Activated T-cell treated with anti-CD3 and anti-CD28 coated beads for 48 hours (primary cell): ENCODE measurements at regions not wholly inside any gene's neighbourhood (a gene's known extent, or its start where the extent isn't known, plus 50 kb on each side); places are given as distances from the start of the nearest gene placed in this dataset.

Experiments used
- DNase-seq: peaks from one replicate; pipeline ENCODE4 v3.0.0-alpha.2; 2020; ENCODE audit warnings: low read depth

DNA sequence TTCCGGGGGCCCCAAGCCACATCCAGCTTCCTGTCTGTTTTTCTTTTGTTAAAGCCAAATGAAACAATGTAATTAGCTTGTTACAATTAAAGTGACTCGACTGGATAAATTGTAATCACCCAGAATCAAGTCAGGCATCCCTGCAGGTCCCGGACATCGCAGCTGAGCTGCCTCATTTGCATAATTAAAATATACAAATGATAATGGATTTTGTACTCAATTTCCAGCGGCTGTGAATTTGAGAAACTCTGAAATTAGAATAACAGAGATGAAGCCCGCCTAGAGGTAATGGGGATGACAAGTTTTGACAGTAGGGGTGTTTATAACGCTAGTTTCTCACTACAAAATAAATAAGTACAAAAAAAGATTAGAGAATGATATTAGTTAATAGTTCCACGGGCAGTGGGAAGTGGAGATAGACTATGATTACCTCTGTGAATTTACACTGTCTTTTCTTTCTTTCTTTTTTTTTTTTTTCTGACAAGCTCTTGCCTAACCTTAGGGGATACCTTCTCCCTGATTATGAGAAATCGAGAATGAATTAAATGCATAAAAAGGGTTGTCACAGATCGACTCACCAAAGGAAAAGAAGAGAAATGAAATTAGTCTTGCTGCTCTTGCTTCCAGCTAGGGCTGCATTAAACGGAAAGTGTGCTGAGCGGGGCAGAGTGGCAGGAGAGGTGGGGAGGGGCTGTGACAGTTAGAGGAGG lies 82.6 kb upstream of the SKOR2 start:
- no peak for DNase-seq

GRCh38 chr18:47331641-47332040 lies 80.2 kb upstream of the SKOR2 start:
- DNase-seq, result no peak

- DNase-seq, result no peak
Measured at GRCh38 chr18:47331026-47331425, 79.6 kb upstream of the SKOR2 start.

DNA sequence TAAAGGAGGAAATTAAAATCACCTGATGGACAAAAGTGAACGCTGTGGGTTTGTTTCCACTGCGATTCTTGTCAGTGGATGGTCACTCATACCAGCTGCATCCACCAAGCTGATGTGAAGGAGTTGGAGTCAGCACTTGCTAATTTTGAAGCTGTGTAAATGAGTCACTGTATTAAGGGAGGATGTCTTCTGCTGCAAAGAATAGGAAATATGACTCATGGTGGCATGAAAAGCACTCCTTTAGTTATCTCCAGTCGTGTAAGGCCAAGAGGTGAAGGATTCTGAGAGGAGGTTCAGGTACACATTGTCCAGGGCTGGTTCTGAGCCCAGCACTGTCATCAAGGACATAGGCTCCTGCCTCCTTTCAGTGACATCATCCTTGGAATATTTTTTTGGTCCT lies 71.7 kb upstream of the SKOR2 start:
- DNase-seq, result no peak

DNA sequence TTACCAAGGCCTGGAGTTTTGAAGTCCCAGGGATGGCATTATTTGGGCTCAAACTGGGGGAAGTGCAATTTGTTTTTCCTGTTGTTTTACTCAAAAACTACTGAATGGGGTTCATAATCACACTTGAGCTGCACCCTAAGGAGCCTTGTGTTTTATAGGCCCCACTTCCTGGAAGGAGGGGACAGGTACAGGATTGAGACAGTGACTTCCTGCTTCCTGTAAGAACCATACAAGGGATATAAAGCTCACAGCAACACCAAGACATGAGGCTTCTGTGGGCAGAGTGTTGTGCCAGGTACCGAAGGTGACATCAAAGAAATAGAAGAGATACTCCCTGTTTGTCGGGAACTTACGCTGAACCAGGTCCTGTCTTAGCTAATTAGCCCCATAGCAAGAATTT lies 70.4 kb upstream of the SKOR2 start:
- no peak for DNase-seq

- DNase-seq, result no peak
Measured at GRCh38 chr18:47317824-47318508, 66.5 kb upstream of the SKOR2 start.

DNA sequence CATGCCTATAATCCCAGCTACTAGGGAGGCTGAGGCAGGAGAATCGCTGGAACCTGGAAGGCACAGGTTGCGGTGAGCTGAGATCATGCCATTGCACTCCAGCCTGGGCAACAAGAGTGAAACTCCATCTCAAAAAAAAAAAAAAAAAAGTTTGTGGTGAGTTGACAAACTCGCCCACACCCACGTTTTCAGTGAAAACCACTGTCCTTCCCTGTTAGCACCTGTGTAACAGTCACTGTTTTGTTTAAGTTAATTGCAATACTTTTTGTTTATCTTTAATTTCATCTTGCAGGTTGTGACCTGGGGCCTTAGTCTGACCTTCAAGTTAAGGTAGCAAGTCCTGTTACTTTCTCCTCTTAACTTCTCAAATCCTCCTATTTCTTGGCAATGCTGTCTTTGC lies 65.5 kb upstream of the SKOR2 start:
- no peak for DNase-seq

- DNase-seq, result no peak
Measured at GRCh38 chr18:47313901-47314300, 62.4 kb upstream of the SKOR2 start.

DNA sequence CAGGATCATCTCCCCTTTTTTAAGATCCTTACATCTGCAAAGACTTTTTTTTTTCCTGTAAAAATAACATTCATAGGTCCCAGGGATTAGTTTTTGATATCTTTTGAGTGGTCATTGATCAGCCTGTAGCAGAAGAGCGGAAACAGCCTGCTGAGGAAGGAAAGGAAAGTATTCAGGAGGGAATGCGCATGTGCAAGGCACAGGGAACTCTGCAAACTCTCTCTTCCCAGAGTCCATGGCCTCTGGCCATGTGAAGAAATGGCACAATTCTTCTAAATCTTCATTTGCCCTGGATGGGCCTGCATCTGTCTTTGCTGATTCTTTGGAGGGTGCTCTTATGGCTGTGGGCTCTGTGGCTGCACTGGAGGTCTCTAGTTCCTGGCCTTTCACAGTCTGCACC lies 60.1 kb upstream of the SKOR2 start:
- no peak for DNase-seq
